A673 (cell line): ENCODE measurements at regions not wholly inside any gene's neighbourhood (a gene's known extent, or its start where the extent isn't known, plus 50 kb on each side); places are given as distances from the start of the nearest gene placed in this dataset.
A peak's percentile ranks its signal among the peaks of the same experiment; 100 is the strongest.

Experiments used
- BruUV-seq: library from RNA; stranded (reverse); fragments of 400-500 nt; replicated peaks from 2 replicates; lab custom pipeline; 2021; lab: Mats Ljungman, UMichigan
- CTCF ChIA-PET: fragments of 300-600 bp; sonication (Branson Sonifier 250); formaldehyde crosslinking; loops from one replicate; lab custom pipeline; 2022; ENCODE audit warnings: antibody characterized with exemption; lab: Charles Lee
- POLR2A ChIA-PET: fragments of 300-600 bp; sonication (Branson Sonifier 250); formaldehyde crosslinking; loops from one replicate; lab custom pipeline; 2022; ENCODE audit warnings: antibody characterized with exemption; ENCODE audit not compliant: low non-redundant PET; lab: Charles Lee
- DNase-seq: peaks from one replicate; pipeline ENCODE4 v3.0.0-alpha.2; 2015; ENCODE audit warnings: low spot score
- H3K27ac ChIP-seq: fragments of 200-600 bp; sonication (generic); 2 replicates; pipeline ENCODE4 v1.5.1; 2016; ENCODE audit warnings: mixed run types, low read depth, mild to moderate bottlenecking, mixed read lengths, antibody characterized with exemption, low read length; ENCODE audit not compliant: poor library complexity, severe bottlenecking
- H3K27me3 ChIP-seq: fragments of 200-600 bp; sonication (generic); replicated peaks from 2 replicates; pipeline ENCODE4 v1.6.1; 2017; ENCODE audit warnings: mixed run types, low read depth, mild to moderate bottlenecking, mixed read lengths, antibody characterized with exemption, low read length; ENCODE audit not compliant: insufficient read depth, poor library complexity
- H3K36me3 ChIP-seq: fragments of 200-600 bp; sonication (generic); 2 replicates; pipeline ENCODE4 v1.6.1; 2016; ENCODE audit warnings: mixed run types, mild to moderate bottlenecking, mixed read lengths, antibody characterized with exemption, low read length; ENCODE audit not compliant: insufficient read depth, poor library complexity, severe bottlenecking
- H3K4me1 ChIP-seq: fragments of 200-600 bp; sonication (generic); 2 replicates; pipeline ENCODE4 v1.6.1; 2017; ENCODE audit warnings: mixed run types, mild to moderate bottlenecking, mixed read lengths, antibody characterized with exemption, low read length; ENCODE audit not compliant: insufficient read depth, poor library complexity, severe bottlenecking
- H3K4me3 ChIP-seq: fragments of 200-600 bp; sonication (generic); 2 replicates; pipeline ENCODE4 v1.5.1; 2016; ENCODE audit warnings: low read depth, mixed run types, mild to moderate bottlenecking, mixed read lengths, low read length; ENCODE audit not compliant: poor library complexity, severe bottlenecking
- H3K9me3 ChIP-seq: fragments of 200-600 bp; sonication (generic); 2 replicates; pipeline ENCODE4 v1.6.1; 2016; ENCODE audit warnings: mixed run types, low read depth, mild to moderate bottlenecking, mixed read lengths, antibody characterized with exemption, low read length; ENCODE audit not compliant: poor library complexity, severe bottlenecking
- EZH2 ChIP-seq: fragments of 200-600 bp; sonication (generic); IDR thresholded peaks from 2 replicates; pipeline ENCODE4 v1.6.1; 2017; ENCODE audit warnings: borderline replicate concordance, low read depth, mild to moderate bottlenecking, mixed read lengths, antibody characterized with exemption, low read length; ENCODE audit not compliant: poor library complexity, severe bottlenecking
- intact Hi-C: fragments of 100-400 bp; cut with micrococcal nuclease; formaldehyde crosslinking; loops from one replicate; pipeline ENCODE4 v1.10.0; 2022; ENCODE audit not compliant: unreplicated experiment
- TF ChIP-seq, protein P1 (sequence below): fragments of 300-800, 200-600 bp; sonication (generic); conservative IDR thresholded peaks from 2 replicates; pipeline ENCODE4 v1.5.1; 2017; ENCODE audit warnings: low read depth, mild to moderate bottlenecking, antibody characterized with exemption, low read length, moderate library complexity, mixed read lengths

DNA sequence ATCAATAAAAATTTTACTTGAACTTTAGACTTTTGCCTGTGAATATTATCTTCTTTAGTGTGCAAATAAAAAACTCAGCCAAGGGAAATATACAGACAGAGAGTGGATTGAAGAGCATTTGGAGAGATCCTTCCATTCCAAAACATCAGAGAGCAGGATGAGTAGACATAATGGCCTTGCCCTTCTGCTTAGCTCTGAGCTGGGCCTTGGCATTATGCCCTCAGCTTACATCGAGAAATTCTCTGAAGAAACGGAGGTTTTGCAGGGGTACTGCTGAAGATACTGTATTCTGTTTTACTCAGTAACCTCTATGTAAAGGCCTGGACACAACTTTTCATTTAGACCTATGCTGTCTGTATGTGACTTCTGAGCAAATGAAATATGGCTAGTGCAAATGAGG, 317.4 kb downstream of the STIM2 start:
- ChIA-PET POLR2A (no interaction called here), CTCF (interaction anchor here (0.6 kb wide), 1 partner anchor 288 kb away, joined by 4 read pairs; no protein-coding TSS in a partner anchor)
- no peak overlapping the region for H3K4me3 ChIP-seq
- H3K27ac ChIP-seq: no peak overlapping the region
- TF ChIP-seq EZH2: no peak
- TF ChIP-seq, protein P1, sequence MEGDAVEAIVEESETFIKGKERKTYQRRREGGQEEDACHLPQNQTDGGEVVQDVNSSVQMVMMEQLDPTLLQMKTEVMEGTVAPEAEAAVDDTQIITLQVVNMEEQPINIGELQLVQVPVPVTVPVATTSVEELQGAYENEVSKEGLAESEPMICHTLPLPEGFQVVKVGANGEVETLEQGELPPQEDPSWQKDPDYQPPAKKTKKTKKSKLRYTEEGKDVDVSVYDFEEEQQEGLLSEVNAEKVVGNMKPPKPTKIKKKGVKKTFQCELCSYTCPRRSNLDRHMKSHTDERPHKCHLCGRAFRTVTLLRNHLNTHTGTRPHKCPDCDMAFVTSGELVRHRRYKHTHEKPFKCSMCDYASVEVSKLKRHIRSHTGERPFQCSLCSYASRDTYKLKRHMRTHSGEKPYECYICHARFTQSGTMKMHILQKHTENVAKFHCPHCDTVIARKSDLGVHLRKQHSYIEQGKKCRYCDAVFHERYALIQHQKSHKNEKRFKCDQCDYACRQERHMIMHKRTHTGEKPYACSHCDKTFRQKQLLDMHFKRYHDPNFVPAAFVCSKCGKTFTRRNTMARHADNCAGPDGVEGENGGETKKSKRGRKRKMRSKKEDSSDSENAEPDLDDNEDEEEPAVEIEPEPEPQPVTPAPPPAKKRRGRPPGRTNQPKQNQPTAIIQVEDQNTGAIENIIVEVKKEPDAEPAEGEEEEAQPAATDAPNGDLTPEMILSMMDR: no peak
- intact Hi-C loops: loop anchor here (5.0 to 10.0 kb wide), 2 partner anchors 133 to 494 kb away; no protein-coding TSS in a partner anchor
- H3K27me3 ChIP-seq: no peaks in the 10 kb centered on the region
- peak; percentile 26 for DNase-seq
- H3K4me1 ChIP-seq: peaks cover 25% of the 10 kb centered on the region
- BruUV-seq: no TSS peak
- no peaks in the 10 kb centered on the region for H3K36me3 ChIP-seq
- no peaks in the 10 kb centered on the region for H3K9me3 ChIP-seq

DNA sequence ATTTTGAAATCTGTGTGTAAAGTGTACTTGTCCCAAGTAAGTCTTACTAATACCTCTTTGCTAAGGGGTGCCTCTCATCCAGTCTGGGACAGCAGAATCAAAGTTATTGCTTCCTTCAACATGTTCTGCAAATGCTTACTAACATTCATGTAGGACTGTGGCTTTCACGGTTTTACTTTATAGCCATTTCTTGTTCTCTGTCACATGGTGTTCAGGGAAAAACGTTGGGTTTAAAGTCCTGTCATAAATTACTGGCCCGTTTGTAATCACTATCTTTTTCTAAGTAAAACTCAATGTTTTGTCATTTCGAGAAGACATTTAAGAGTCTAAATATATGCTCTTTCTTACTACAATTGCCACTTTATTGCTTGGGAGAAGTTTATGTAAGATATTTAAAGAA, 321.1 kb downstream of the STIM2 start:
- BruUV-seq: no TSS peak
- H3K36me3 ChIP-seq: no peaks in the 10 kb centered on the region
- H3K4me1 ChIP-seq: peaks cover 15% of the 10 kb centered on the region
- no peak overlapping the region for H3K4me3 ChIP-seq
- TF ChIP-seq, protein P1: no peak
- TF ChIP-seq EZH2: no peak
- intact Hi-C loops: no loop called here
- CTCF ChIA-PET: no interaction called here
- no peaks in the 10 kb centered on the region for H3K27me3 ChIP-seq
- no peaks in the 10 kb centered on the region for H3K9me3 ChIP-seq
- no peak for DNase-seq
- H3K27ac ChIP-seq: no peak overlapping the region
- POLR2A ChIA-PET: no interaction called here

DNA sequence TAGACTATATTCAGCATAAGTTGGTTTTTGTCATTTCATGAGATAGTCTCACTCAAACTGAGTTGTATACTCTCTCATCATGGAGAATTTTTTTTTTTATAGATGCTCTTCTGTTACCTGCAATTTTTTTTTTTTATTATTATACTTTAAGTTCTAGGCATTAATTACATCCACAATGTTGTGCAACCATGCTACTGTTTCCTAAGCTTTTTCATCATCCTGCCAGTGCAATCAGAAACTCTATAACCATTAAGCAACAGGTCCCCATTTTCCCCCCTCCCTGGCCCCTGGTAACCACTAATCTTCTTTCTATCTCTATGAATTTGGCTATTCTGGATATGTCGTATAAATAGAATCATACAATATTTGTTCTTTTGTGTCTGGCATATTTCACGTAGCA, 321.6 kb downstream of the STIM2 start:
- CTCF ChIA-PET: interaction anchor here (0.7 kb wide), 1 partner anchor 132 kb away, joined by 6 read pairs; no protein-coding TSS in a partner anchor
- H3K27me3 ChIP-seq: no peaks in the 10 kb centered on the region
- intact Hi-C loops: no loop called here
- peaks cover 11% of the 10 kb centered on the region for H3K4me1 ChIP-seq
- POLR2A ChIA-PET: no interaction called here
- no peaks in the 10 kb centered on the region for H3K9me3 ChIP-seq
- no peak overlapping the region for H3K27ac ChIP-seq
- no TSS peak for BruUV-seq
- TF ChIP-seq EZH2: no peak
- TF ChIP-seq, protein P1: no peak
- no peaks in the 10 kb centered on the region for H3K36me3 ChIP-seq
- DNase-seq: no peak
- H3K4me3 ChIP-seq: no peak overlapping the region
